GM12873 (cell line): ENCODE measurements at regions not wholly inside any gene's neighbourhood (a gene's known extent, or its start where the extent isn't known, plus 50 kb on each side); places are given as distances from the start of the nearest gene placed in this dataset.
A peak's percentile ranks its signal among the peaks of the same experiment; 100 is the strongest.

Experiments
- TF ChIP-seq, protein P1 (sequence below): IDR thresholded peaks from 2 replicates; pipeline ENCODE4 v1.5.1; 2012; ENCODE audit warnings: low read depth, mild to moderate bottlenecking, moderate library complexity, low read length, control low read depth; ENCODE audit not compliant: insufficient read depth; ENCODE audit errors: missing control alignments

DNA sequence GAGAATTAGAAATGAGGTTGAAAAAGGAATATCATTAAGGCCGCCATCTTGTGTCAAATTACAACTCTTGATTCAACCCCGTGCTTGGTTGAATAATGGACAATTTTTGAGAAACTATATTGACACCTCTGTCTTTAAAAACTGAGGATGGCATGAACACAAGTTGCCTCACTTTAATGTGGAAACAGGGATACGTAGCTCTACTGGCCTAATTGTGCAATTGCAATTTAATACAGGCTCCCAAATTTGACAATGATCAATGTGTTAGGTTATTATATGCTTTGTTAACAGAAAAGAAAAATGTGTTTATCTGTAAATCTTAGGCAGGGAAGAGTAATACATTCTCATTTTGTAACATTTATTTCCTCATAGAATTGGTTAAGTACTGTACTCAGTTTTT is 77.1 kb upstream of the MCTP2 start:
- TF ChIP-seq, protein P1, sequence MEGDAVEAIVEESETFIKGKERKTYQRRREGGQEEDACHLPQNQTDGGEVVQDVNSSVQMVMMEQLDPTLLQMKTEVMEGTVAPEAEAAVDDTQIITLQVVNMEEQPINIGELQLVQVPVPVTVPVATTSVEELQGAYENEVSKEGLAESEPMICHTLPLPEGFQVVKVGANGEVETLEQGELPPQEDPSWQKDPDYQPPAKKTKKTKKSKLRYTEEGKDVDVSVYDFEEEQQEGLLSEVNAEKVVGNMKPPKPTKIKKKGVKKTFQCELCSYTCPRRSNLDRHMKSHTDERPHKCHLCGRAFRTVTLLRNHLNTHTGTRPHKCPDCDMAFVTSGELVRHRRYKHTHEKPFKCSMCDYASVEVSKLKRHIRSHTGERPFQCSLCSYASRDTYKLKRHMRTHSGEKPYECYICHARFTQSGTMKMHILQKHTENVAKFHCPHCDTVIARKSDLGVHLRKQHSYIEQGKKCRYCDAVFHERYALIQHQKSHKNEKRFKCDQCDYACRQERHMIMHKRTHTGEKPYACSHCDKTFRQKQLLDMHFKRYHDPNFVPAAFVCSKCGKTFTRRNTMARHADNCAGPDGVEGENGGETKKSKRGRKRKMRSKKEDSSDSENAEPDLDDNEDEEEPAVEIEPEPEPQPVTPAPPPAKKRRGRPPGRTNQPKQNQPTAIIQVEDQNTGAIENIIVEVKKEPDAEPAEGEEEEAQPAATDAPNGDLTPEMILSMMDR, result peak; percentile 9

DNA sequence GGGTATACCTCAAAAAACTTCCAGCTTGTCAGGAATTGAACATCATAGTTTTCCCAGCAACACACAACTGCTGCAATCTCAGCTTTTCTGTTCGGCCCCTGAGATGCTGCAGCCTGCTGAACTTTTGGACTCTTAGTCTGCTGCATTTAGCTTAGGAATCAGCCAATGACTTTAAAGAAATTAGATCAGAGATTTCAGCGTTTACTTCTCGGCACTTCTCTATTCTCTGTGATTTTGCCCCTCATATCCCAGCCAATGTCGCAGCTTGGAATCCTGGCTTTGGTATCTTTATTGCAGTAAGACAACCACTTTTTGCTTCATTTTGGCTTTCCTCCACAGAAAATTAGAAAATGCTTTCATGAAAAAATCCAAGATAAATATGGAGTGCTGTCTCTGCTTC is 86.3 kb upstream of the MCTP2 start:
- TF ChIP-seq, protein P1, result no peak

DNA sequence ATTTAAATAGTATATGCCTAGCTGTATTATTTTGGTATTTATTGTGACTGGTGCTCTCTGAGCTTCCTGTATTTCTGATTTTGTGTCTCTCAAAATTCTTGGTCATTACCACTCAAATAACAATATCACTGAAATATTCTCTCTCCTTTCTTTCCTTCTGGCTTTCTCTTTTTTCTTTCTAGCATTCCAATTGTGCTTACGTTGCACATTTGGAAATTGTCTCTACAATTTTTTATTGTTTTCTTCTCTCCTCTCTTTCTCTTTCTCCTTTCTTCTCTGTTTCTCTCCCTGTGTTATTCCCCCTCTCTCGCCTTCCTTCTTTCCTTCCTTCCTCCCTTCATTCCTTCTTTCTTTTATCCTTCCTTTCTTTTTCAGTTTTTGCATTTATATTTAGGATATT is 89.6 kb upstream of the MCTP2 start:
- TF ChIP-seq, protein P1, result no peak

DNA sequence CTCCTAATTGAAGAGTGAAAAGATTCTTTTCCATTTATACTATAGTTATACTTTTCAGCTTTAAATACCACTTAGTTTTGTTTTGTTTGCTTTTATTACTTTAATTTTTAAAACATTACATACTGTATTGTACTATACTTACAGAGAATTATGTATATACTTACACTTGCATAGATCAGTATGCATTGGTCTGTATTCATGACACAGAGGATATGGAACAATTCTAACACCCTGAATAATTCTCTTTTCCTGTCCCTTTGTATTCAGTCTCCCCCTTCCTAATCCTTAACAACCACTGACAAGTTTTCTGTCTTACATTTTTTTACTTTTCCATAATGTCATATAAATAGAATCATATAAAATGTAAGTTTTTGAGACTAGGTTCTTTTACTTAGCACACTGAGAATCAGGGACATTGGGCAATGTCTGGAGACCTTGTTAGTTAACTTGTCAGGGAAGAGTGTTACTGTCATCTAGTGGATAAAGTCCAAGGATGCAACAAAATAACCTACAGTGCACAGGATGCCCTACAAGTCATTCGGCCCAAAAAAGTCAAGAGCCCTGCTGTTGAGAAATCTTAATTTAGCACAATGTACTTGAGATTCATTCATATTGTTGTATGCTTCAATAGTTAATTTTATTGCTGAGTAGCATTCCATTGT is 95.7 kb upstream of the MCTP2 start:
- TF ChIP-seq, protein P1, result peak; percentile 22

DNA sequence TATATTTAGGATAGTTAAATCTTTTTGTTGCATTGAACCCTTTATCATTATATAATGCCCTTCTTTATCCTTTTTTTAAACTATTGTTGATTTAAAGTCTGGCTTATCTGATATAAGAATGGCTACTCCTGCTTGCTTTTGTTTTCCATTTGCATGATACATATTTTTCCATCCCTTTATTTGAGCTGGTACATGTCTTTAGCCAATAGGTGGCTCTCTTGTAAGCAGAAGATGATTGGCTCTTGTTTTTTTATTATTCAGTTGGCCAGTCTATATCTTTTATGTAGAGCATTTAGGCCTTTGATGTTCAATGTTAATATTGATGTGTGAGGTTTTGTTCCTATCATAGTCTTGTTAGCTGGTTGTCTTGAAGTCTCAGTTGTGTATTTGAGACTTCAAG is 99.5 kb upstream of the MCTP2 start:
- TF ChIP-seq, protein P1, result no peak

DNA sequence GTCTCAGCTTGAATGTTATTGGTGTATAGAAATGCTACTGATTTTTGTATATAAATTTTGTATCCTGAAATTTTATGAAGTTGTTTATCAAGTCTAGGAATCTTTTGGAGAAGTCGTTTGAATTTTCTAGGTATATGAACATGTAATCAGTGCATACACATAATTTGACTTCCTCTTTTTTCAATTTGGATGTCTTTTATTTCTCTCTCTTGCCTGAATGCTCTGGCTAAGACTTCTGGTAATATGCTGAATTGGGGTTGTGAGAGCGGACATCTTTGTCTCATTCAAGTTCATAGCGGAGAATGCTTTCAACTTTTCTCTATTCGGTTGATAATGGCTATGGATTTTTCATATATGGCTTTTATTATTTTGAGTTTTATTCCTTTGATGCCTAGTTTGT is 100.9 kb upstream of the MCTP2 start:
- TF ChIP-seq, protein P1, result no peak

DNA sequence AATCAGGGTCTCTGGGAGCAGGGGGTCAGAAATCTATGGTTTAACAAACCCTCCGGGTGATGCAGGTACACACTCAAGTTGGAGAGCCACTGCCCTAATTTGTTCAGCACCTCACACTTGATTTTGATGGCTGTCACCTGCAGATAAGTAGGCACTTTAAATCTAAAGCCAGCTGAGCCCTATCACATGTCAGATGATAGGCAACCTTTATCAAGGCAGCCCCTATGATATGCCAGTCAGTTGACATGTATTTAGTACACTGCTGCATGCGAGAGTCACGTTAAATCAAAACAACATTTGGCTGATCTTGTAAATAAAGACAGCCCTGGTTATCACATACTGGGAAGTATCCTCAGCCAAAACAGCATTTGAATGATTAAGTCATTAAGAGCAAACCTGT is 104.4 kb upstream of the MCTP2 start:
- TF ChIP-seq, protein P1, result no peak
